Fibroblast of skin of abdomen (primary cell): ENCODE measurements at regions not wholly inside any gene's neighbourhood (a gene's known extent, or its start where the extent isn't known, plus 50 kb on each side); places are given as distances from the start of the nearest gene placed in this dataset.
"Not testable (repeated sequence)": the region's sequence is repeated elsewhere in the genome, so short reads cannot be mapped to it uniquely, and the experiment has no call there.

Experiments used
- DNase-seq: peaks from one replicate; pipeline ENCODE4 v3.0.0-alpha.2; 2013

- no peak for DNase-seq
Observed at GRCh38 chr14:95818581-95818980, 58.1 kb upstream of the TUNAR start.

GRCh38 chr14:95817271-95817670, 59.4 kb upstream of the TUNAR start:
- DNase-seq = no peak

GRCh38 chr14:95816539-95816938, 60.1 kb upstream of the TUNAR start:
- no peak for DNase-seq

GRCh38 chr14:95815226-95815690, 61.4 kb upstream of the TUNAR start:
- DNase-seq = no peak

GRCh38 chr14:95814363-95815225, 62.0 kb upstream of the TUNAR start:
- DNase-seq = no peak

- DNase-seq = no peak
Observed at GRCh38 chr14:95811813-95812212, 64.8 kb upstream of the TUNAR start.

GRCh38 chr14:95808371-95808770, 68.3 kb upstream of the TUNAR start:
- DNase-seq = no peak

GRCh38 chr14:95796788-95797187, 79.8 kb upstream of the TUNAR start:
- no peak for DNase-seq

- no peak for DNase-seq
Observed at GRCh38 chr14:95787941-95788340, 74.0 kb upstream of the TCL1A start.

GRCh38 chr14:95786566-95786965, 72.6 kb upstream of the TCL1A start:
- no peak for DNase-seq

GRCh38 chr14:95784137-95784536, 70.2 kb upstream of the TCL1A start:
- peak; percentile 33 for DNase-seq

- DNase-seq = no peak
Observed at GRCh38 chr14:95776798-95777534, 63.0 kb upstream of the TCL1A start.

- peak; percentile 33 for DNase-seq
Observed at GRCh38 chr14:95774265-95775160, 60.6 kb upstream of the TCL1A start.

- no peak for DNase-seq
Observed at GRCh38 chr14:95770777-95771176, 56.9 kb upstream of the TCL1A start.

- DNase-seq = no peak
Observed at GRCh38 chr14:95769976-95770375, 56.1 kb upstream of the TCL1A start.

- DNase-seq = not testable (repeated sequence)
Observed at GRCh38 chr14:95769431-95769830, 55.5 kb upstream of the TCL1A start.

- peak; percentile 31 for DNase-seq
Observed at GRCh38 chr14:95765051-95765450, 51.1 kb upstream of the TCL1A start.

GRCh38 chr14:95763875-95764274, 50.0 kb upstream of the TCL1A start:
- no peak for DNase-seq
